Stomach (tissue), 8 donors: ENCODE measurements at regions not wholly inside any gene's neighbourhood (a gene's known extent, or its start where the extent isn't known, plus 50 kb on each side); places are given as distances from the start of the nearest gene placed in this dataset.

Experiments used
- DNase-seq, 2 donors: peaks; one replicate each; pipeline versions ENCODE4 v3.0.0 to v3.0.0-alpha.2; 2013 to 2019
- H3K27ac ChIP-seq, 5 donors: fragments of 200-600 bp in 4 of 5; sonication (generic) in 4 of 5; one replicate each; pipeline ENCODE4 v1.5.1; 2013 to 2019; ENCODE audit warnings: mild to moderate bottlenecking in 1 of 5, moderate library complexity in 1 of 5
- H3K27me3 ChIP-seq, 3 donors: fragments of 200-600 bp; sonication (generic); one replicate each; pipeline ENCODE4 v1.5.1; 2017 to 2019; ENCODE audit warnings: mixed run types in 1 of 3
- H3K36me3 ChIP-seq, 4 donors: fragments of 200-600 bp; sonication (generic); 1 replicate in 3 of 4; 2 replicates in 1 of 4; pipeline ENCODE4 v1.5.1; 2016 to 2019
- H3K4me1 ChIP-seq, 4 donors: fragments of 200-600 bp; sonication (generic); one replicate each; pipeline ENCODE4 v1.5.1; 2016 to 2019
- H3K4me3 ChIP-seq, 4 donors: fragments of 200-600 bp; sonication (generic) in 3 of 4; one replicate each; pipeline ENCODE4 v1.5.1; 2016 to 2019; ENCODE audit warnings: mild to moderate bottlenecking in 1 of 4
- H3K9me3 ChIP-seq, 4 donors: fragments of 200-600 bp; sonication (generic); one replicate each; pipeline ENCODE4 v1.5.1; 2016 to 2019
- CTCF ChIP-seq, 7 experiments: fragments of 450-650 bp in 4 of 7; fragments of 200-600 bp in 3 of 7; sonication (generic) in 3 of 7; IDR thresholded peaks; one replicate each; pipeline ENCODE4 v1.5.1; 2016 to 2019; ENCODE audit warnings: antibody characterized with exemption in 7 of 7, control low read depth in 2 of 7, mild to moderate bottlenecking in 1 of 7
- EP300 ChIP-seq: sonication (generic); formaldehyde crosslinking; IDR thresholded peaks from one replicate; pipeline ENCODE4 v1.6.1; 2017; ENCODE audit warnings: antibody characterized with exemption
- POLR2A ChIP-seq, 4 donors: fragments of 450-650 bp; IDR thresholded peaks; one replicate each; pipeline ENCODE4 v1.6.1; 2016; ENCODE audit warnings: antibody characterized with exemption in 4 of 4, control low read depth in 2 of 4, mild to moderate bottlenecking in 1 of 4, moderate library complexity in 1 of 4
- POLR2AphosphoS5 ChIP-seq, 3 donors: sonication (generic); formaldehyde crosslinking; IDR thresholded peaks; one replicate each; pipeline ENCODE4 v1.6.1; 2016; ENCODE audit warnings: antibody characterized with exemption in 3 of 3
- WGBS, 5 donors: extraction: QIAGEN DNeasy Blood & Tissue Kit in 3 of 5; methylation state at CpG; one replicate each; pipeline versions ENCODE4 v1.1.5 to v1.1.7; 2013 to 2018; 5-methylcytosine and 5-hydroxymethylcytosine counted together
- intact Hi-C: fragments of 100-400 bp; cut with DNase I; formaldehyde crosslinking; loops from one replicate; pipeline ENCODE4 v1.15.1; 2023; ENCODE audit warnings: low total_unique reads
- donor health status: healthy with polysubstance abuse.
- donor health status: Bipolar disorder and iron deficiency.
- donor health status: healthy.

- DNase-seq: no peak
- WGBS, 5 donors: 57 to 64% (median 58%) methylated on average over 4 of the region's 4 CpGs; no CpG with 5 or more reads in 2 of the 5 donors
- no peaks in the 10 kb centered on the region for H3K4me1 ChIP-seq
- no peak overlapping the region for H3K4me3 ChIP-seq
- TF ChIP-seq POLR2A (IDR thresholded peaks at IDR 0.05) (no peak), EP300 (no peak), POLR2AphosphoS5 (IDR thresholded peaks at IDR 0.05) (no peak), CTCF (IDR thresholded peaks at IDR 0.05) (no peak)
- H3K36me3 ChIP-seq: no peaks in the 10 kb centered on the region
- intact Hi-C loops: no loop called here
- H3K9me3 ChIP-seq: no peaks in the 10 kb centered on the region
- no peaks in the 10 kb centered on the region for H3K27me3 ChIP-seq
- H3K27ac ChIP-seq: no peak overlapping the region
These were observed 326.0 kb downstream of the RPS4Y2 start for GRCh38 chrY:21081640-21082611.

DNA sequence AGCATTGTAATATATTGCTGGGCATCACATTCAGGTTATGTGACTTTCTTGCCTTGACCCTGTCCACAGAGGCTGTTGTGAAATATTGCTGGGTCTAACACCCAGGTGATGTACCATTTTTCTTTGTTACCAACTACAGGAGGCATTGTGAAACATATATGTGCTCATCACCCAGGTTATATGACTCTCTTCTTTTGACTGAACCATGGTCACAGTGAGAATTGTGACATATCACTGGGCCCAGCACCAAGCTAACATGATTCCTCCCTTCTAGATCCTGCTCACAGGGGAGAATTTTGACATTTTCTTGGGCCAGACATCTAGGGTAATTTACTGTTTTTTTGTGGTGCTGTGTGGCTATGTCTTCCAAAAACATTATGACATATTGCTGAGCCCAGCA is 326.7 kb downstream of the RPS4Y2 start:
- Histone ChIP-seq H3K36me3 (no peaks in the 10 kb centered on the region), H3K4me3 (no peak overlapping the region), H3K4me1 (no peaks in the 10 kb centered on the region), H3K27ac (no peak overlapping the region), H3K27me3 (no peaks in the 10 kb centered on the region), H3K9me3 (no peaks in the 10 kb centered on the region)
- intact Hi-C loops: no loop called here
- no peak for DNase-seq
- no peak for TF ChIP-seq EP300
- no peak for TF ChIP-seq CTCF (IDR thresholded peaks at IDR 0.05)
- TF ChIP-seq POLR2AphosphoS5 (IDR thresholded peaks at IDR 0.05): no peak
- TF ChIP-seq POLR2A (IDR thresholded peaks at IDR 0.05): no peak

DNA sequence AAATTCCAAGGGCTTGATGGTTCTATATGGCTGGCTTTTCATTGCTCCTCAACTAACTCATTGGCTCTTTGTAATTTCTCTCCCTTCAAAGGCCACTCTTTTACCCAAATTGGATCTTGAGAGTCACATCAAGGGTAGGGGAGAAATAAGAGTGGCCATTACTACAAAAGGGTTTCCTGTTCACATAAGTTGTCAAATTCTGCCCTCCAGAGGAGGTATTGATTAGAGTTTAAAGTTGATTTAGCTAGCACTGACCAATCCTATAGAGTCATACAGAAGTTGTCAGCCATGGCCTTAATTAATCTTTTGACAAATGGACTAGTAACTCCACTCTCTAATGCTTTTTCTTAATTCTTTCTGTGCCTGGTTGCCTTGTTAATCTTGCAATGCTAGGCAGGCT is 336.0 kb downstream of the RPS4Y2 start:
- Histone ChIP-seq H3K27me3 (no peaks in the 10 kb centered on the region), H3K4me1 (no peaks in the 10 kb centered on the region), H3K9me3 (no peaks in the 10 kb centered on the region), H3K4me3 (no peak overlapping the region), H3K36me3 (no peaks in the 10 kb centered on the region), H3K27ac (no peak overlapping the region)
- TF ChIP-seq POLR2A (IDR thresholded peaks at IDR 0.05): no peak
- no peak for TF ChIP-seq POLR2AphosphoS5 (IDR thresholded peaks at IDR 0.05)
- no peak for TF ChIP-seq EP300
- TF ChIP-seq CTCF (IDR thresholded peaks at IDR 0.05): no peak
- no peak for DNase-seq
- intact Hi-C loops: no loop called here

GRCh38 chrY:21102507-21102906 is 346.6 kb downstream of the RPS4Y2 start:
- H3K9me3 ChIP-seq: no peaks in the 10 kb centered on the region
- intact Hi-C loops: no loop called here
- no peaks in the 10 kb centered on the region for H3K36me3 ChIP-seq
- no peaks in the 10 kb centered on the region for H3K4me1 ChIP-seq
- no peak for DNase-seq
- WGBS, 5 donors: 31 to 47% (median 35%) methylated on average over 2 of the region's 2 CpGs; no CpG with 5 or more reads in 2 of the 5 donors
- no peak overlapping the region for H3K27ac ChIP-seq
- no peaks in the 10 kb centered on the region for H3K27me3 ChIP-seq
- TF ChIP-seq POLR2AphosphoS5 (IDR thresholded peaks at IDR 0.05) (no peak), POLR2A (IDR thresholded peaks at IDR 0.05) (no peak), EP300 (no peak), CTCF (IDR thresholded peaks at IDR 0.05) (no peak)
- H3K4me3 ChIP-seq: no peak overlapping the region
